K562 (cell line): ENCODE measurements at regions not wholly inside any gene's neighbourhood (a gene's known extent, or its start where the extent isn't known, plus 50 kb on each side); places are given as distances from the start of the nearest gene placed in this dataset.

Source experiments
- ATAC-seq: fragments of 200-7000 bp; cut with Tn5 transposase; 3 replicates; pipeline ENCODE4 v1.9.1; 2020; ENCODE audit warnings: moderate library complexity
- BruUV-seq: library from RNA; stranded (reverse); fragments of 400-500 nt; replicated peaks from 2 replicates; lab custom pipeline; 2021; lab: Mats Ljungman, UMichigan
- CTCF ChIA-PET: fragments of 300-600 bp; formaldehyde crosslinking; extraction: SDS; loops from one replicate; lab custom pipeline; 2021; ENCODE audit warnings: low intra/inter-chr PET ratio; lab: Yijun Ruan, JAX
- POLR2A ChIA-PET: fragments of 300-600, 350-650 bp; sonication (Branson Sonifier 250); formaldehyde crosslinking; extraction: SDS; loops from one replicate; lab custom pipeline; 2021; ENCODE audit warnings: antibody characterized with exemption, inconsistent platforms; lab: Yijun Ruan, JAX
- DNase-seq, 4 experiments: peaks; one replicate each; pipeline versions ENCODE4 v3.0.0 to v3.0.0-alpha.2; 2011 to 2018; ENCODE audit warnings: low spot score in 3 of 4, mixed read lengths in 3 of 4; ENCODE audit errors: extremely low read depth in 1 of 4
- FAIRE-seq: peaks from 2 replicates; lab custom pipeline; 2011; peaks lifted over from hg19 to GRCh38; lab: Jason Lieb, UNC
- H2AFZ ChIP-seq: 2 replicates; pipeline ENCODE4 v1.6.0; 2011; ENCODE audit warnings: low read depth, low read length, control low read depth, inconsistent platforms
- H3K27ac ChIP-seq: fragments of 200-600 bp; 3 replicates; pipeline ENCODE4 v1.8.0; 2011; ENCODE audit warnings: low read depth, mild to moderate bottlenecking, control low read depth, inconsistent platforms, low read length, moderate library complexity, mixed read lengths; ENCODE audit errors: extremely low read depth
- H3K27me3 ChIP-seq, 2 experiments: fragments of 300-600 bp in 1 of 2; 2 replicates in 1 of 2; 3 replicates in 1 of 2; pipeline versions ENCODE4 v1.6.0 to v1.8.0; 2011; ENCODE audit warnings: inconsistent platforms in 2 of 2, low read length in 2 of 2, mild to moderate bottlenecking in 1 of 2, mixed read lengths in 1 of 2, moderate library complexity in 1 of 2; ENCODE audit not compliant: control insufficient read depth in 2 of 2, insufficient read depth in 2 of 2
- H3K36me3 ChIP-seq: fragments of 300-600 bp; 3 replicates; pipeline ENCODE4 v1.8.0; 2011; ENCODE audit warnings: mild to moderate bottlenecking, low read length, inconsistent platforms; ENCODE audit not compliant: control insufficient read depth, insufficient read depth
- H3K4me1 ChIP-seq, 2 experiments: fragments of 200-600 bp in 1 of 2; replicated peaks in 1 of 2; 2 replicates in 1 of 2; 3 replicates in 1 of 2; pipeline versions ENCODE4 v1.5.1 to v1.8.0; 2011; ENCODE audit warnings: inconsistent platforms in 2 of 2, low read length in 2 of 2, mild to moderate bottlenecking in 1 of 2, mixed read lengths in 1 of 2, moderate library complexity in 1 of 2; ENCODE audit not compliant: control insufficient read depth in 2 of 2, insufficient read depth in 2 of 2
- H3K4me2 ChIP-seq: 2 replicates; pipeline ENCODE4 v1.6.1; 2011; ENCODE audit warnings: low read length, control low read depth, inconsistent platforms, mixed read lengths; ENCODE audit not compliant: insufficient read depth
- H3K4me3 ChIP-seq: fragments of 200-600 bp; sonication (generic), shearing (Covaris generic); 2 replicates; pipeline ENCODE4 v1.5.1; 2016; ENCODE audit warnings: control low read depth, inconsistent platforms
- H3K79me2 ChIP-seq: fragments of 200-600 bp; 3 replicates; pipeline ENCODE4 v1.8.0; 2011; ENCODE audit warnings: low read length, inconsistent platforms; ENCODE audit not compliant: control insufficient read depth, insufficient read depth
- H3K9ac ChIP-seq, 2 experiments: 2 replicates each; pipeline versions ENCODE4 v1.6.0 to v1.6.1; 2011; ENCODE audit warnings: low read depth in 2 of 2, low read length in 2 of 2, control low read depth in 1 of 2, inconsistent platforms in 1 of 2, mild to moderate bottlenecking in 1 of 2, mixed read lengths in 1 of 2; ENCODE audit not compliant: insufficient read depth in 1 of 2
- H3K9me1 ChIP-seq: one replicate; pipeline ENCODE4 v1.6.0; 2011; ENCODE audit warnings: inconsistent platforms, mild to moderate bottlenecking, low read length, moderate library complexity; ENCODE audit not compliant: control insufficient read depth, insufficient read depth
- H3K9me3 ChIP-seq: replicated peaks from 2 replicates; pipeline ENCODE4 v1.5.1; 2011; ENCODE audit warnings: low read depth, low read length, inconsistent platforms; ENCODE audit not compliant: control insufficient read depth, insufficient read depth
- H4K20me1 ChIP-seq: replicated peaks from 2 replicates; pipeline ENCODE4 v1.6.1; 2011; ENCODE audit warnings: low read length, inconsistent platforms, mixed read lengths; ENCODE audit not compliant: control insufficient read depth, insufficient read depth
- DIDO1 ChIP-seq: fragments of 450-650 bp; IDR thresholded peaks from 2 replicates; pipeline ENCODE4 v1.6.1; 2016; ENCODE audit warnings: low read depth, missing biosample characterization, missing genetic modification characterization
- JUND ChIP-seq, 2 experiments: IDR thresholded peaks; 2 replicates in 1 of 2; 3 replicates in 1 of 2; pipeline ENCODE4 v1.6.1; 2011; ENCODE audit warnings: borderline replicate concordance in 2 of 2, low read depth in 2 of 2, low read length in 2 of 2, improper control_type of control experiment in 1 of 2, missing biosample characterization in 1 of 2, missing genetic modification characterization in 1 of 2, missing genetic modification reagents in 1 of 2
- NR1H2 ChIP-seq: sonication (generic); formaldehyde crosslinking; IDR thresholded peaks from 2 replicates; pipeline ENCODE4 v1.4.0; 2020; ENCODE audit warnings: mild to moderate bottlenecking, missing genetic modification reagents
- TAF9B ChIP-seq: fragments of 450-650 bp; IDR thresholded peaks from 2 replicates; pipeline ENCODE4 v1.6.1; 2018; ENCODE audit warnings: mild to moderate bottlenecking; ENCODE audit not compliant: partially characterized antibody
- WGBS: fragments of 100-300 bp; shearing (Covaris generic); methylation state at CpG from one replicate; pipeline ENCODE4 v1.1.6; 2016; ENCODE audit warnings: low coverage, mixed read lengths; ENCODE audit not compliant: insufficient coverage; ENCODE audit errors: missing lambda C conversion rate; 5-methylcytosine and 5-hydroxymethylcytosine counted together
- in situ Hi-C: fragments of 300-500 bp; cut with MboI; formaldehyde crosslinking; loops from 4 replicates; pipeline ENCODE4 v1.15.0; 2018; ENCODE audit warnings: inconsistent platforms, mixed read lengths
- intact Hi-C: fragments of 100-400 bp; cut with micrococcal nuclease; formaldehyde crosslinking; loops from 2 replicates; pipeline ENCODE4 v1.14.2; 2022
- TF ChIP-seq, protein P1 (sequence below): IDR thresholded peaks from 2 replicates; pipeline ENCODE4 v1.6.1; 2011; ENCODE audit not compliant: insufficient read length; ENCODE audit errors: extremely low read depth

DNA sequence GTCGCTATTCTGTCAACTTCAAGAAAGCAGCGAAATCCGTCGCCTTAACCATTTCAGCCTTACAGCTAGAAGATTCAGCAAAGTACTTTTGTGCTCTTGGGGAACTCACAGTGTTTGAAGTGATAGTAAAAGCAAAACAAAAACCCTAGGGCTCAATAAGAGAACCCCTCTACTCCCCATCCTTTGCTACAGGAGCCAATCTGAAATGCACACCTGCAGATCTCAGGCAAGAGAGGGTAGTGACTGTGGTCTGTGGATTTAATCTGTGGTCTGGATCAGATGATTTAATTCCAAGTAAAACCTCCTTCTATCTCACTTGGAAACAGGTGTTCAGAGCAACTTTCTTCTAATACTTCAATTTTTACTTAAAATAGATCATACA is 422.9 kb upstream of the OR4E1 start:
- Histone ChIP-seq H3K4me1 (no peaks in the 10 kb centered on the region), H3K36me3 (no peaks in the 10 kb centered on the region), H3K4me2 (no peak overlapping the region), H3K9me3 (no peaks in the 10 kb centered on the region), H3K27ac (no peak overlapping the region), H3K9me1 (no peaks in the 10 kb centered on the region), H4K20me1 (no peaks in the 10 kb centered on the region), H3K79me2 (no peaks in the 10 kb centered on the region), H2AFZ (no peak overlapping the region), H3K27me3 (no peaks in the 10 kb centered on the region), H3K9ac (no peak overlapping the region), H3K4me3 (no peak overlapping the region)
- no TSS peak for BruUV-seq
- POLR2A ChIA-PET = no interaction called here
- no peak for DNase-seq
- in situ Hi-C loops = no loop called here
- TF ChIP-seq, protein P1, sequence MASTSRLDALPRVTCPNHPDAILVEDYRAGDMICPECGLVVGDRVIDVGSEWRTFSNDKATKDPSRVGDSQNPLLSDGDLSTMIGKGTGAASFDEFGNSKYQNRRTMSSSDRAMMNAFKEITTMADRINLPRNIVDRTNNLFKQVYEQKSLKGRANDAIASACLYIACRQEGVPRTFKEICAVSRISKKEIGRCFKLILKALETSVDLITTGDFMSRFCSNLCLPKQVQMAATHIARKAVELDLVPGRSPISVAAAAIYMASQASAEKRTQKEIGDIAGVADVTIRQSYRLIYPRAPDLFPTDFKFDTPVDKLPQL = no peak
- no peak for TF ChIP-seq NR1H2
- FAIRE-seq = no peak
- 0% methylated on average over 4 of the region's 4 CpGs for WGBS
- intact Hi-C loops = no loop called here
- ATAC-seq = no peak
- CTCF ChIA-PET = no interaction called here

DNA sequence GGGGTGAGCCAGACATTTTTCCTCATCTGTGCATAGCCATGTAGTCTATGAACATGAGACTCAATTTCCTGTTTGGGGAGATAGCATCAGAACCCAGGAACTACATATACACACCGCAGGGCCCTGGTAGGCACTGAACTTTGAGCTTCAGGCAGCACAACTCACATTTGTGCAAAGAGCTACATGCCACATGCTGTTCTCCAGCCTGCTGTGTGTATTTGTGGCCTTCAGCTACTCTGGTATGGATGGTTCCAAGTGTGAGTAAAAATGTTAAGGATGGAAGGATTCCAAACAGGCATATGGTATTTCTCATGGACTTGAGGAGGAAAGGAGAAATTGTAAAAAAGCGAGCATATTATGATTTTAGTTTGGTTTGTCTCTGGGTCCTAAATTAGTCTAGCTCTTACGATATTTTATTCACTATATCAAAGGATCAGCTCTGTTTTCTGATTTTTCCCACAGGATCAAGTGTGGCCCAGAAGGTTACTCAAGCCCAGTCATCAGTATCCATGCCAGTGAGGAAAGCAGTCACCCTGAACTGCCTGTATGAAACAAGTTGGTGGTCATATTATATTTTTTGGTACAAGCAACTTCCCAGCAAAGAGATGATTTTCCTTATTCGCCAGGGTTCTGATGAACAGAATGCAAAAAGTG is 422.4 kb upstream of the OR4E1 start:
- BruUV-seq = no TSS peak
- TF ChIP-seq JUND (IDR thresholded peaks at IDR 0.05; ENCODE audit: borderline replicate concordance, low read depth, low read length) = no peak
- TF ChIP-seq JUND (tag; IDR thresholded peaks at IDR 0.05; ENCODE audit: borderline replicate concordance, low read depth, low read length) = no peak
- TF ChIP-seq TAF9B = no peak
- no peak for TF ChIP-seq DIDO1
- Histone ChIP-seq H3K4me2 (no peak overlapping the region), H2AFZ (no peak overlapping the region), H3K9ac (no peak overlapping the region), H3K9me1 (no peaks in the 10 kb centered on the region), H3K79me2 (no peaks in the 10 kb centered on the region), H3K27me3 (no peaks in the 10 kb centered on the region), H3K36me3 (no peaks in the 10 kb centered on the region), H3K27ac (no peak overlapping the region), H3K4me1 (no peaks in the 10 kb centered on the region), H4K20me1 (no peaks in the 10 kb centered on the region), H3K4me3 (no peak overlapping the region), H3K9me3 (no peaks in the 10 kb centered on the region)
- intact Hi-C loops (no loop called here), in situ Hi-C loops (no loop called here)
- DNase-seq (no peak), FAIRE-seq (no peak), ATAC-seq (no peak)
- POLR2A ChIA-PET = no interaction called here
- 0% methylated on average over 4 of the region's 4 CpGs for WGBS
- CTCF ChIA-PET = no interaction called here
